ENCODE measurements at regions not wholly inside any gene's neighbourhood (a gene's known extent, or its start where the extent isn't known, plus 50 kb on each side); places are given as distances from the start of the nearest gene placed in this dataset.
"Not testable (repeated sequence)": the region's sequence is repeated elsewhere in the genome, so short reads cannot be mapped to it uniquely, and the experiment has no call there.

DNA sequence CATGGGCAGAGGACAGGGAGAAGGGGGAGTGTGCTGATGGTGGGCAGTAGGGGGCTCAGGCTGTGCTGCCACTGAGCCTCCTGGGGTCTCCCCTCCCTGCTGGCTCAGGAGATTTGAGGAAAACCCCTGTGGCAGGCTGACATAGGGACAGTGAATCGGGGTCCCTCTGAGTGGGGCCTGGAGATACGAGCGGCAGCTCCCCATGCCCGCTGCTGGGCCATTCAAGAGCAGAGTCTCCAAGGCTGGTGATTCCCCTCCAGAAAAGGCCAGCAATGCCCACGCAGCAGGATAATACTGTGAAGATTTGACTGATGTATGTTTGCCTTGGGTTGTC, 288.7 kb upstream of the SFSWAP start:
- no peak for TF ChIP-seq CTCF (IDR thresholded peaks at IDR 0.05; ENCODE audit: low read depth, low read length)
- DNase-seq (ENCODE audit: extremely low read depth, low read depth): no peak

- DNase-seq (ENCODE audit: extremely low read depth, low read depth): no peak
- TF ChIP-seq CTCF (IDR thresholded peaks at IDR 0.05; ENCODE audit: low read depth, low read length): no peak
Observed at GRCh38 chr12:131422744-131423143, 288.1 kb upstream of the SFSWAP start.

GRCh38 chr12:131424270-131424669, 286.6 kb upstream of the SFSWAP start:
- no peak for DNase-seq (ENCODE audit: extremely low read depth, low read depth)
- TF ChIP-seq CTCF (IDR thresholded peaks at IDR 0.05; ENCODE audit: low read depth, low read length): no peak

GRCh38 chr12:131425112-131426075, 285.5 kb upstream of the SFSWAP start:
- no peak for TF ChIP-seq CTCF (IDR thresholded peaks at IDR 0.05; ENCODE audit: low read depth, low read length)
- no peak for DNase-seq (ENCODE audit: extremely low read depth, low read depth)

GRCh38 chr12:131428091-131428685, 282.7 kb upstream of the SFSWAP start:
- no peak for TF ChIP-seq CTCF (IDR thresholded peaks at IDR 0.05; ENCODE audit: low read depth, low read length)
- DNase-seq (ENCODE audit: extremely low read depth, low read depth): no peak

DNA sequence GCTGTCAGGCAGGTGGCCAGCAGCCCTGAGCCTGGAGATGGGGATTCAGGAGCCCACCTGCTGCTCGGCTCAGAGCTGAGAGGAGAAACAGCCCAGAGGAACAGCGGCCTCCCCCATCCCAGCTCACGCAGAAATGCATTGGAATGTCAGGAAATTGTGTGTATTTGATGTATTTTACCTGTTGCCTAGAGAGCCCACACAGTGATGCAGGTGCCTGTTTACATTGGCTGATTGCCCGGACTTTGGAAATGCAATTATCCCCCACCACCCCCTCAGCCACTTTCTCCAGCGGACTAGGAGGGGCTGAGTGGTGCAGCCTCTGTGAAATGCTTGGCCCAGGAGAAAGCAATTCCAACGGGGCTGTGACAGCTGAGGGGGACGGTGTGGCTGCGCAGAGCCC, 281.7 kb upstream of the SFSWAP start:
- DNase-seq (ENCODE audit: extremely low read depth, low read depth): not testable (repeated sequence)

DNA sequence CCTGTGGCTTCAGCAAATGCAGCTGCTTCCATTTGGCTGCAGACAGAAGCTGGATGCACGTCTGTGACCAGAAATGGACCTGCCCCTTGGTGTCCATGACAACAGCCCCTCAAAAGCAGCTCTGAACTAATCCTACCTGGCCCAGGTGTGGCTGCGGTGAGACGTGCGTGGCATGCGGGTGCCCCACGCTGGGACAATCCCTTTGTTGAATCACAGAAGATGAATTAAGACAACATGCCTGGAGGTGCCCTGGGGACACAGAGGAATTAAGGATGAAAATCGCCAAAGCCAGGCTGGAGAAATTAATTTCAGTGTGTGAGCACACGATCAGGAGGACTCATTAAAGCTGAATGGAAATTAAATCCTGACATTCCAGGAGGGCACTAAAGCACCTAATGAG, 281.2 kb upstream of the SFSWAP start:
- DNase-seq (ENCODE audit: extremely low read depth, low read depth): not testable (repeated sequence)

DNA sequence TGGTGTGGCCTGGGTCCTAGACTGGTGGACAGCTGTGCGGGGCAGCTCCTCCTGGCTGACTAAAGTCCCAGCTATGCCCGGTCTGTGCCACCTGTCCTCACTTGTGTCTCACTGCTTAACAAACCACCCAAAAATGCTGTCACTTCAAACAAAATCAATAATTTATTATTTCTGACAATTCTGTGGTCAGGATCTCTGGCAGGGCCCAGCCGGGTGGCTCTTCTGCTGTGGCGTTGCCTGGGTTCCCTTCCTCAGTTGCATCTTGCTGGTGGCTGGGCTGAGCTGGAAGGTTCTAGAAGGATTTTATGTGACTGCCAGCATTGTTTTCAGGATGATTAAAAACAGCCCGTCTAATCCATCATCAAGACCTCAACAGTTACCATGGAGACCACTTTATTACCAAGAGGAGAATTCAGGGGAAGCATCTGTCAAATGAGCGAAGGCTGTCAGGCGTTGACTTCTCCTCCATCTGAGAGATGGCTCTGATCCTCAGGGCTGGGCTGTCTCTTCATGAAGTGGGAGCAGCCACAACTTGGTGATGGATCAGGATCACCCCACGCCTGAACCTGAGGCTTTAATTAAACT, 280.6 kb upstream of the SFSWAP start:
- no peak for DNase-seq (ENCODE audit: extremely low read depth, low read depth)
- TF ChIP-seq CTCF (IDR thresholded peaks at IDR 0.05; ENCODE audit: low read depth, low read length): no peak

DNA sequence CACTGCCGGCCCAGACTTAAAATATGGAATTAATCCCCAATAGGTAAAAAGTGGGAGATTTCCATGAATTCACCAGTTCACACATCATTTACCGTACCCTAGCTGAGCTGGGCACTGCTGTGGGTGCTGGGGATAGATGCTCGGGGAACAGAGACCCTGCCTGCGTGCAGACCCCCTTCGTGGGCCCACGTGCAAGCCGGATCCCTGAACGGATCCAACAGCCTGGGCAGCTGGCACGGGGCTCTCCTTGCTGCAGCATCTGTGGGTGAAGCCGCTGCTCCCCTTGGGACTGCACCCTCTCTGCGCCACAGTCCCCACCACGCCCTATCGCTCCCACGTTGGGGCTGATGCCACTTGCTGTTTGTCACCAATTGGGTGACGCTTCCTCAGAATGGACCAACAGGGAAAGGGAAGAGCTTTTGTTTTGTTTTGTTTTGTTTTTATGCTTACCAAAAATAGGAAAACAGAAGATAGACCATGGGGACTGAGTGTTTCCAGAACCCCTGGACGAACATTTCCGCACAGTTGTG, 279.7 kb upstream of the SFSWAP start:
- DNase-seq (ENCODE audit: extremely low read depth, low read depth): not testable (repeated sequence)
